ENCODE measurements at regions not wholly inside any gene's neighbourhood (a gene's known extent, or its start where the extent isn't known, plus 50 kb on each side); places are given as distances from the start of the nearest gene placed in this dataset.
"Not testable (repeated sequence)": the region's sequence is repeated elsewhere in the genome, so short reads cannot be mapped to it uniquely, and the experiment has no call there.

GRCh38 chr18:961644-962355 is 57.1 kb downstream of the ADCYAP1 start:
- FAIRE-seq (peak; percentile 82), DNase-seq (ENCODE audit: insufficient read length, low spot score) (peak; percentile 20)

- DNase-seq (ENCODE audit: insufficient read length, low spot score): no peak
- FAIRE-seq: no peak
These were observed 58.6 kb downstream of the ADCYAP1 start for GRCh38 chr18:963276-963675.

GRCh38 chr18:965921-966758 is 61.5 kb downstream of the ADCYAP1 start:
- no peak for FAIRE-seq
- no peak for DNase-seq (ENCODE audit: insufficient read length, low spot score)

DNA sequence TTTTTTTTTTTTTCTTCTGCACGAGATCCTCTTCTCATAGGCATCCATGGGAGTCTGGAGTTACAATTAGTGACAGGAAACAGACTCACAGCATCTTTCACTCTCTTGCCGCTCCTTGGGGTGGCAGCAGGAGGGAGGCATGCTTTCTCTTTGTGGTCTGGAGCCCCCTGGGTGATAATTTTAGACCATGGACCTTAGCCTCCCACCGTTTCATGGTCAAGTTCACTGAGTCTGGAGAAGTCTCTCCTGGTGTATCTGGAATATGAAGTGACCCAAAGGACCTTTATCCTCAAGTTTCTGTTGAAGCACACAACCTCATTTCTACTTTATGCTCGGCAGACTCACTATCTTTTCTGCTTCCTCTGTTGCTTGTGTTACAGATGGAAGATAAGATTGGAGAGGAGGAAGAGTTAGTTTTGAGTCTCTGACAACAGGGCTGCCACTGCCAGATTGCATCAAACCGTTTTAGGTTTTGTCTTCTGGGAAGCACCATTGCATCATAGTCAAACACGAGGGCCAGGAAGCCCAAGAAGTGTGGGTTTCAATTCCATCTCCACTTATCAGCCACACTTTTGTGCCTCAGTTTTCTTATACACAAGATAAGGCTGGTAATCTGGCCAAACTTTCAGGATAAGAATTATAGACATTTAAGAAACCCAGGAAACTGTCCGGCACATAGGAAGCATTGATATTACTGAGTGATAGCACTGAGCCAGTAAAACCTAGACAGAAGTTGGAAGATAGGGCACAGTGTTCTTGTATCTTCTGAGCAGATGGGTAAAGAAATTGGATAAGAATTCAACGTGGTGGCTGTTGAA is 62.3 kb downstream of the ADCYAP1 start:
- DNase-seq (ENCODE audit: insufficient read length, low spot score): no peak
- FAIRE-seq: no peak

DNA sequence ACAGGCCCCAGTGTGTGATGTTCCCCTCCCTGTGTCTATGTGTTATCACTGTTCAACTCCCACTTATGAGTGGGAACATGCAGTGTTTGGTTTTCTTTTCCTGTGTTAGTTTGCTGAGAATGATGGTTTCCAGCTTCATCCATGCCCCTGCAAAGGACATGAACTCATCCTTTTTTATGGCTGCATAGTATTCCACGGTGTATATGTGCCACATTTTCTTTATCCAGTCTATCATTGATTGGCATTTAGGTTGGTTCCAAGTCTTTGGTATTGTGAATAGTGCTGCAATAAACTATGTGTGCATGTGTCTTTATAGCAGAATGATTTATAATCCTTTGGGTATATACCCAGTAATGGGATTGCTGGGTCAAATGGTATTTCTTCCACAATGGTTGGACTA is 64.2 kb downstream of the ADCYAP1 start:
- DNase-seq (ENCODE audit: insufficient read length, low spot score): not testable (repeated sequence)

GRCh38 chr18:969311-969710 is 64.6 kb downstream of the ADCYAP1 start:
- not testable (repeated sequence) for DNase-seq (ENCODE audit: insufficient read length, low spot score); FAIRE-seq

More for the DNA sequence above, 64.2 kb downstream of the ADCYAP1 start:
- FAIRE-seq: not testable (repeated sequence)

DNA sequence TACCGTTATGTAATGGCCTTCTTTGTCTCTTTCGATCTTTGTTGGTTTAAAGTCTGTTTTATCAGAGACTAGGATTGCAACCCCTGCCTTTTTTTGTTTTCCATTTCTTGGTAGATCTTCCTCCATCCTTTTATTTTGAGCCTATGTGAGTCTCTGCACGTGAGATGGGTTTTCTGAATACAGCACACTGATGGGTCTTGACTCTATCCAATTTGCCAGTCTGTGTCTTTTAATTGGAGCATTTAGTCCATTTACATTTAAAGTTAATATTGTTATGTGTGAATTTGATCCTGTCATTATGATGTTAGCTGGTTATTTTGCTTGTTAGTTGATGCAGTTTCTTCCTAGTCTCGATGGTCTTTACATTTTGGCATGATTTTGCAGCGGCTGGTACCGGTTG is 69.9 kb downstream of the ADCYAP1 start:
- DNase-seq (ENCODE audit: insufficient read length, low spot score); FAIRE-seq: not testable (repeated sequence)

DNA sequence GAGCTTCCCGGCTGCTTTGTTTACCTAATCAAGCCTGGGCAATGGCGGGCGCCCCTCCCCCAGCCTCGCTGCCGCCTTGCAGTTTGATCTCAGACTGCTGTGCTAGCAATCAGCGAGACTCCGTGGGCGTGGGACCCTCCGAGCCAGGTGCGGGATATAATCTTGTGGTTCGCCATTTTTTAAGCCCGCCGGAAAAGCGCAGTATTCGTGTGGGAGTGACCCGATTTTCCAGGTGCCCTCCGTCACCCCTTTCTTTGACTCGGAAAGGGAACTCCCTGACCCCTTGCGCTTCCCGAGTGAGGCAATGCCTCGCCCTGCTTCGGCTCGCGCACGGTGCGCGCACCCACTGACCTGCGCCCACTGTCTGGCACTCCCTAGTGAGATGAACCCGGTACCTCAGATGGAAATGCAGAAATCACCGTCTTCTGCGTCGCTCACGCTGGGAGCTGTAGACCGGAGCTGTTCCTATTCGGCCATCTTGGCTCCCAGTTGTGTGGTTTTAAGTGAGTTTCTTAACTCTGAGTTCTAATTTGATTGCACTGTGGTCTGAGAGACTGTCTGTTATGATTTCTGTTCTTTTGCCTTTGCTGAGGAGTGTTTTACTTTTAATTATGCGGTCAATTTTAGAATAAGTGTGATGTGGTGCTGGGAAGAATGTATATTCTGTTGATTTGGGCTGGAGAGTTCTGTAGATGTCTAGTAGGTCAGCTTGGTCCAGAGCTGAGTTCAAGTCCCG is 71.9 kb downstream of the ADCYAP1 start:
- not testable (repeated sequence) for FAIRE-seq; DNase-seq (ENCODE audit: insufficient read length, low spot score)

- not testable (repeated sequence) for DNase-seq (ENCODE audit: insufficient read length, low spot score); FAIRE-seq
These were observed 72.7 kb downstream of the ADCYAP1 start for GRCh38 chr18:977327-977726.

- FAIRE-seq; DNase-seq (ENCODE audit: insufficient read length, low spot score): not testable (repeated sequence)
These were observed 73.1 kb downstream of the ADCYAP1 start for GRCh38 chr18:977732-978131.

DNA sequence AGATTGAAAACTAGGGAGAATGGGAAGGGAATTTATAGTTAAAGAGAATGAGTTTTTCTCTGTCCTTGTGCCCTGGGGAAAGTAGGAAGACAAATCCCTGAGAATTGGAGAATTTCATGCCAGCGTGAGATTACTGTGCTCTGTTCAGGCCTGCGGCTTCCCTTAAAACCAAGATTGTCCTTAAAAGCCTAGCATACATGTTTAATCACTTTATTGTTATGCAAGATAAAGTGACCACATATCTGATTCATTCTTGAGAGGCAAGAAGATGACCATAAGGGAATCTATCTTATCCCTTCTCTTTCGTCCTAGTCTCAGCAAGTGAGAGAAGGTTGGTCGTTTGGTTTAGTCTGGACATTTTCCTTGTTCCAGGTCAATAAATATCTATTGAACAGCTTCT is 75.9 kb downstream of the ADCYAP1 start:
- DNase-seq (ENCODE audit: insufficient read length, low spot score) (no peak), FAIRE-seq (no peak)

DNA sequence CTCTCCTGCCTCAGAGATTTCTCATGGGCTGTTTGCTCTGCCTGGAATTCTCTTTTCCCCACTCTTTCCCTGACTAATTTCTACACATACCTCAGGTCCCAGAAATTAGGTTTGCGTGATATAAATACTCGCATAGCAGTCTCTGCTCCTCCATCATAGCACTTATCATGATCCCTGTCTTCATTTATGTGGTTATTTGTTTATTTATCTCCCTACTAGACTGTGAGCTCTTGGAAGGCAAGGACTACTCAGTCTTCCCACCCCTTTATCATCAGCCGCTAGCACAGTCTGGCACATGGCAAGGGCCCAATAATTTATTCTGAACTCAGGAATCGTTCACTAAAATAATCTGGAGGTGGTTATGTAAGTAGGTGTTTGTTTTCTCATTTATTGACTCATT is 79.3 kb downstream of the ADCYAP1 start:
- FAIRE-seq (no peak), DNase-seq (ENCODE audit: insufficient read length, low spot score) (no peak)

DNA sequence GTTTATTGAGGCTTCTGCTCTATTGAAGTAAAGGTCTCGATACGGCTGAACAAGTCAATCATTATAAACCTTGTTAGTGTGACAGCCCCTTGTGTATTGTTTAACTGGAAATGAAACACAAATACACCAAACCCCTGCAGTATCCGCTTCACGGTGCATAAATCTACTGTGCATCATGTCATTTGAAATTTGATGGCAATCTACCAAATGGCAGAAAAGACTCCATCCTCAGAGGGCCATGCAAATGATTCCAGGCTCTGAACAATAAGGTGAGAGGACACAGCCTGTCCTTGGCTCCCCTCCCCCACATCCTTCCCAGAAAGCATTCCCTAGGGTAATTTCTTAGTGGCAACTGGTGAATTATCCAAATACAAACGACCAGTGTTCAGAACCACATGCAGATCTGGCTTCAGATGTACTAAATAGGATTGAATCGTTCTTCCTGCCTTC is 80.6 kb downstream of the ADCYAP1 start:
- DNase-seq (ENCODE audit: insufficient read length, low spot score) (no peak), FAIRE-seq (no peak)

DNA sequence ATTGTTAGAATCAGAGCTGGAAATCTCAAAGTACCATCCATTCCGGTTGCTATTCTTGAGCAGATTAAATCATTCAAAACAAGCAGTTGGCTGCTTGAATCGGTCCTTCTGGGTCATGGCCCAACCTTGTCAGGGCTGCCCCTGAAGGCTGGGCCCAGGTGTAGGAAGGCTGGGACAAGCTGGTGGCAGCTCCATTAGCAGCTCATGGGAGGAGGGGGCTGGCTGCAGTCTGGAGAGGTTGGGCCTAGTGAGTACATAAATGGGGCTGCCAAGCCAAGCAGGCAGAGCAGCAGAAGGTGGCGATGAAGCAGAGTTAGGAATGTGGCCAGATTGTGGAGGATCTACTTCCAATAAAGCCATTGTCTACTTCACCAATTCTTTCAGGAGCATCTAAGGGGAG is 81.4 kb downstream of the ADCYAP1 start:
- no peak for DNase-seq (ENCODE audit: insufficient read length, low spot score)
- FAIRE-seq: no peak

DNA sequence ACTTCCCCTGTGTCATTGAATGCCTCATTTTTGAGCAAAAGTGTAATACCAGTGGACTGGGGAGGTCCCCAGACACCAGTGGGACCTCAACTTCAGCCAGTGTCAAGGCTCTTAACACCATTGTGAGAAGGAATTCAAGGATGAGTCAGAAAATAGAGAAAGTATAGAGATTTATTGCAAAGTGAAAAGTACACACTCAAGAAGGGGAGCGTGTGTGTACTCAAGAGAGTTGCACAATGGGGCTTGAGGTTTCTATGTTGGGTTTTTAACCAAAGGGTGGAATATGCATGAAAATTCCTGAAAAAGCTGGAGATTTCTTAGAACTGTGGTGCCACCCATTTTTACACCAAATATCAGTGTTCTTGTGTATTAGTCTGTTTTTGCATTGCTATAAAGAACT is 81.9 kb downstream of the ADCYAP1 start:
- DNase-seq (ENCODE audit: insufficient read length, low spot score) (no peak), FAIRE-seq (no peak)

DNA sequence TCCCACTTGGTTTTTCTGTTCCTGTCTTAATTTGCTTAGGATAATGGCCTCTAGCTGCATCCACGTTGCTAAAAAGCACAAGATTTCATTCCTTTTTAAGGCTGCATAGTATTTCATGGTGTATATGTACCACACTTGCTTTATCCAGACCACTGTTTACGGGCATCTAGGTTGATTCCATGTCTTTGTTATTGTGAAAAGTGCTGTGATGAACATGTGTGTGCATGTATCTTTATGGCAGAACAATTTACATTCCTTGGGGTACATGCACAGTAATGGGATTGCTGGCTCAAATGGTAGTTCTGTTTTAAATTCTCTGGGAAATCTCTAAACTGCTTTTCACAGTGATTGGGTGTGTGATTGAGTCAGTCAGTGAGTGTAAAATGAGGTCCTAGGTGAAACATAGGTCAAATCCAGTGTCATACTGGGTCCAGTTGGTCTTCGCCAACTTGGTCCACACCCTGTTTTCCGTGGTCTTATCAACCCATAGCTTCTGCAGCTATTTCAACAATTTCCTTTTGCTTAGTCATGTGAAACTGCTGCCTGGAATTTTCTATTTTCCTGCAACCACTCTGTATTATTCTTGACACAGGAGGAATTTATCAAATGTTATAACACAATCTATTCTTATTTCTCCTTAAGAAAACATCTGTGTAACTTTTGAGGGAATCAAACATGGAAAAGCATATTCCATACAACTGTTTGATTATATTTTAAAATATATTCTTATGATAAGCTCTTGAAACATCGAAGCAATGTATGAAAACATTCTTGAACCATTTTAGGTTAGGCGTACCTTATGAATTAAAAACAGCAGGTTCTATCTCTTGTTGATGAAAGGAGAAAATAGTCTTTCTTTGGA is 82.9 kb downstream of the ADCYAP1 start:
- FAIRE-seq (no peak), DNase-seq (ENCODE audit: insufficient read length, low spot score) (no peak)

- DNase-seq (ENCODE audit: insufficient read length, low spot score) (no peak), FAIRE-seq (no peak)
These were observed 84.8 kb downstream of the ADCYAP1 start for GRCh38 chr18:989425-989824.

GRCh38 chr18:990197-990596 is 85.5 kb downstream of the ADCYAP1 start:
- DNase-seq (ENCODE audit: insufficient read length, low spot score): no peak
- FAIRE-seq: no peak

- no peak for FAIRE-seq
- DNase-seq (ENCODE audit: insufficient read length, low spot score): no peak
These were observed 86.8 kb downstream of the ADCYAP1 start for GRCh38 chr18:991441-991840.
